Neural crest cell (in vitro differentiated cells): ENCODE measurements at regions not wholly inside any gene's neighbourhood (a gene's known extent, or its start where the extent isn't known, plus 50 kb on each side); places are given as distances from the start of the nearest gene placed in this dataset.

ENCODE experiments used
- DNase-seq: peaks from one replicate; pipeline ENCODE4 v3.0.0; 2021; ENCODE audit warnings: low read depth, mixed read lengths, low spot score
- H3K27ac Mint-ChIP-seq: one replicate; pipeline ENCODE4 v1.8.0; 2021; ENCODE audit warnings: mild to moderate bottlenecking, mixed read lengths; ENCODE audit not compliant: unreplicated experiment
- H3K27me3 Mint-ChIP-seq: 2 replicates; pipeline ENCODE4 v1.8.0; 2021; ENCODE audit warnings: low read depth, mild to moderate bottlenecking, mixed read lengths
- H3K36me3 Mint-ChIP-seq: 2 replicates; pipeline ENCODE4 v1.8.0; 2021; ENCODE audit warnings: low read depth, mild to moderate bottlenecking, mixed read lengths
- H3K4me1 Mint-ChIP-seq: 2 replicates; pipeline ENCODE4 v1.8.0; 2021; ENCODE audit warnings: mixed read lengths
- H3K4me3 Mint-ChIP-seq: one replicate; pipeline ENCODE4 v1.8.0; 2021; ENCODE audit warnings: mild to moderate bottlenecking, mixed read lengths
- H3K9me3 Mint-ChIP-seq: 2 replicates; pipeline ENCODE4 v1.8.0; 2021; ENCODE audit warnings: mixed read lengths
- TF ChIP-seq, protein P1 (sequence below): fragments of 200-600 bp; sonication (generic); conservative IDR thresholded peaks from 2 replicates; pipeline ENCODE4 v1.5.0; 2021; ENCODE audit warnings: antibody characterized with exemption, mild to moderate bottlenecking

DNA sequence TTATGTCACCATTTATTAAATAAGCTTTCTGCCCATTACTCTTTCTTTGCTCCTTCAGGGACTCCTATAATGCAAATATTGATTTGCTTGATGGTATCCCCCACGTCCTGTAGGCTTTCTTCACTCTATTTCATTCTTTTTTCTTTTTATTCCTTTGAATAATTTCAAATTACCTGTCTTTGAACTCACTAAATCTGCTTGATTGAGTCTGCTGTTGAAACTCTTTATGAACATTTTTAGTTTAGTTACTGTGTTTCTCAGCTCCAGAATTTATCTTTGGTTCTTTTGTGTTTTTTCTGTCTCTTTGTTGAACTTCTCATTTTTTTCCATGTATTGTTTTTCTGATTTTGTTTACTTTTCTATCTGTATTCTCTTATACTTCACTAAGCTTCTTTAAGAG is 254.4 kb upstream of the CCL2 start:
- Mint-ChIP-seq H3K4me1 (no peaks in the 10 kb centered on the region), H3K4me3 (no peak overlapping the region), H3K27me3 (peaks cover 5% of the 10 kb centered on the region), H3K9me3 (peaks cover 11% of the 10 kb centered on the region), H3K36me3 (no peaks in the 10 kb centered on the region), H3K27ac (no peak overlapping the region)
- TF ChIP-seq, protein P1, sequence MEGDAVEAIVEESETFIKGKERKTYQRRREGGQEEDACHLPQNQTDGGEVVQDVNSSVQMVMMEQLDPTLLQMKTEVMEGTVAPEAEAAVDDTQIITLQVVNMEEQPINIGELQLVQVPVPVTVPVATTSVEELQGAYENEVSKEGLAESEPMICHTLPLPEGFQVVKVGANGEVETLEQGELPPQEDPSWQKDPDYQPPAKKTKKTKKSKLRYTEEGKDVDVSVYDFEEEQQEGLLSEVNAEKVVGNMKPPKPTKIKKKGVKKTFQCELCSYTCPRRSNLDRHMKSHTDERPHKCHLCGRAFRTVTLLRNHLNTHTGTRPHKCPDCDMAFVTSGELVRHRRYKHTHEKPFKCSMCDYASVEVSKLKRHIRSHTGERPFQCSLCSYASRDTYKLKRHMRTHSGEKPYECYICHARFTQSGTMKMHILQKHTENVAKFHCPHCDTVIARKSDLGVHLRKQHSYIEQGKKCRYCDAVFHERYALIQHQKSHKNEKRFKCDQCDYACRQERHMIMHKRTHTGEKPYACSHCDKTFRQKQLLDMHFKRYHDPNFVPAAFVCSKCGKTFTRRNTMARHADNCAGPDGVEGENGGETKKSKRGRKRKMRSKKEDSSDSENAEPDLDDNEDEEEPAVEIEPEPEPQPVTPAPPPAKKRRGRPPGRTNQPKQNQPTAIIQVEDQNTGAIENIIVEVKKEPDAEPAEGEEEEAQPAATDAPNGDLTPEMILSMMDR: no peak
- DNase-seq: no peak

DNA sequence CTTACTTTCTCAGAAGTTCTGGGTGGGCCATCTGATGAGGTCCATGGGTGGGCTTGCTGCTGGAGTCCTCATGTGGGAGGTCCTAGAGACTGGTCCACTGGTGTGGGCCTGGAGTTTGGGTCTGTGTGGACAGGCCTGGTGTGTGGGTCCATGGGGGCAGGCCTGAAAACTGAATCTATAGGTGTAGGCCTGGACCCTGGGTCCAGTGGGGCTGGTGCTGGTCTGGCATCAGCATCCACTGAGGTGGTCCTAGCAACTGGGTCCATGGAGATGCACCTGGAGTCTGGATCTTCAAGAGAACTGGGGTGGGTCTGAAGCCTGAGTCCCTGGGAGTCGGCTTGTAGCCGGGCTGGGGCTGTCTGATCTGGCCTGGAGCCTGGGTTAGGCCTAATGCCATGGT is 253.8 kb upstream of the CCL2 start:
- Mint-ChIP-seq H3K36me3 (no peaks in the 10 kb centered on the region), H3K9me3 (peaks cover 9% of the 10 kb centered on the region), H3K27me3 (peaks cover 8% of the 10 kb centered on the region), H3K27ac (no peak overlapping the region), H3K4me1 (no peaks in the 10 kb centered on the region), H3K4me3 (no peak overlapping the region)
- DNase-seq: no peak
- TF ChIP-seq, protein P1: no peak

DNA sequence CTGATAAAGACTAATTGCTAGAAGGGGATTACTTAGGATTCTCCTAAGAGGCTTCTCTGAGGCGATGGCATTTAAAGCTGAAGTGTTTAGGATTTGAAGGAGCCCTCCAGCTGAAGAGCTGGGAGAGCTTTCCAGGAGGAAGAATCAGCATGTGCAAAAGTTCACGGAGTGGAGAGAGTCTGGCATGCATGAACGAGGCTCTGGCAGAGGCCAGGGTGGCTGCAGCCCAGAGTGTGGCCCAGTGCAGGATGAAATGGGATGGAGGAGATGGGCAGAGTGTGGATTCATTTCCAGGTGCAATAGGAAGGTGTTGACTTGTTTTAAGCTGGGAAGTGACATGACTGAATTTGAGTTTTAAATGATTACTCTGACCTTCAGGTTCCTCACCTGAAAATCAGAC is 249.0 kb upstream of the CCL2 start:
- Mint-ChIP-seq H3K9me3 (peaks cover 8% of the 10 kb centered on the region), H3K27ac (no peak overlapping the region), H3K4me3 (no peak overlapping the region), H3K36me3 (no peaks in the 10 kb centered on the region), H3K27me3 (peaks cover 14% of the 10 kb centered on the region), H3K4me1 (no peaks in the 10 kb centered on the region)
- TF ChIP-seq, protein P1: no peak
- no peak for DNase-seq

DNA sequence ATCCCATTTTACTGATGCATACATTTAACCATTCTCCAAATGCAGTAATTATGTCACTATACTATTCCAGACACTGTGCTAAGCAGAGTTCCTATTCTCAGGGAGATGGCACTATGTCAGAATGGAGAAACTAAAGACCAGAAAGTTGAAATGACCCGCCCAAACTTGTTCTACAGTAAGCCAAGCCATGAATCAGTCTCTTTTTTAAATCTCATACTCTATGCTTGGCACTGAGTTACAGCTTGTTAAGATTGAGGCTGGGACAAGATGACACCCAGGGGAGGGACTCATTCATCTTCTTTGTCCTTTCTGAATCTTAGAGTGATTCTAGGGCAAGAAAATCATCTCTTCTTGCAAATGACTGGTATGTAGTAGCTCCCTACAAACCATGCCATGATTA is 247.0 kb upstream of the CCL2 start:
- no peak overlapping the region for H3K4me3 Mint-ChIP-seq
- no peak for DNase-seq
- no peaks in the 10 kb centered on the region for H3K36me3 Mint-ChIP-seq
- TF ChIP-seq, protein P1: no peak
- peaks cover 17% of the 10 kb centered on the region for H3K27me3 Mint-ChIP-seq
- H3K27ac Mint-ChIP-seq: no peak overlapping the region
- H3K4me1 Mint-ChIP-seq: peaks cover 6% of the 10 kb centered on the region
- peaks cover 2% of the 10 kb centered on the region for H3K9me3 Mint-ChIP-seq

DNA sequence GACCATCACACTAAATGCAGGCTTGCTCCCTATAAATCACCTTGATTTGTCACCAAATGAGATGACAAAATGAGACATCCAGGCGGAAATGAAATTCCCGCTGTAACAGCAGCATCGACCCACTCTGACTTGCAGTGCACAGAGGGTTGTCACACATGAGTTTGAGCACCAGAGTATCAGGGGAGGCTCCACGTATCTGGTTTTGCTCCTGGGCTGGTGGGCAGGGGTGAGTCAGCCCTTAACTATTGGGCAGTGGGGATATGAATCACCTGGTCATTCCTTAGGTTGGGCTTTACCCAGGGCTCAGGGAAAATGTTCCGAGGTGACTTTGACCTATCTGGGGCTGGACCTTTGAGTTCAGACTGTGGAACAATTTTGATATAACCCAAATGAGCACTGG is 245.2 kb upstream of the CCL2 start:
- Mint-ChIP-seq H3K36me3 (no peaks in the 10 kb centered on the region), H3K4me3 (no peak overlapping the region), H3K4me1 (peaks cover 6% of the 10 kb centered on the region), H3K9me3 (no peaks in the 10 kb centered on the region), H3K27me3 (peaks cover 15% of the 10 kb centered on the region), H3K27ac (no peak overlapping the region)
- DNase-seq: no peak
- TF ChIP-seq, protein P1: no peak

DNA sequence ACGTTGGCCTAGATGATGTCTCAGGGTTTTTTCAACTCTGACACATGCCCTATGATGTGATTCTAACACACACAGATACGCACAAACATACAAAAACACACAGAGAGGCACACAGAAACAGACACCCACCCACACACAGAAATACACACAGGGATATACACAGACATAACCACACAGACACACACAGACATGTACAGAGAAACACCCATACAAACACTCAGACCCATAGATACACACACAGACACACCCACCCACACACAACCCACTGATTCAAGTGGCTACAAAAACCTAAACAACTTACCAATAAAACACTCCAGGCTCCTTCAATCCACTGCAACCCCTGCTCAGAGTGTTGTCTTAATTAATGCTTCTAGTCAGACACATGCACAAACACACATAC is 244.6 kb upstream of the CCL2 start:
- peaks cover 13% of the 10 kb centered on the region for H3K27me3 Mint-ChIP-seq
- no peak overlapping the region for H3K27ac Mint-ChIP-seq
- no peak for DNase-seq
- H3K4me1 Mint-ChIP-seq: peaks cover 6% of the 10 kb centered on the region
- TF ChIP-seq, protein P1: no peak
- no peak overlapping the region for H3K4me3 Mint-ChIP-seq
- no peaks in the 10 kb centered on the region for H3K36me3 Mint-ChIP-seq
- H3K9me3 Mint-ChIP-seq: no peaks in the 10 kb centered on the region
